Endothelial cell of umbilical vein (primary cell): ENCODE measurements at regions not wholly inside any gene's neighbourhood (a gene's known extent, or its start where the extent isn't known, plus 50 kb on each side); places are given as distances from the start of the nearest gene placed in this dataset.

ENCODE experiments used
- BruUV-seq: library from RNA; stranded (reverse); fragments of 400-500 nt; replicated peaks from 2 replicates; lab custom pipeline; 2021; lab: Mats Ljungman, UMichigan
- CTCF ChIA-PET: fragments of 300-600, 350-600 bp; sonication (Branson Sonifier 250); formaldehyde crosslinking; loops from one replicate; lab custom pipeline; 2021; ENCODE audit warnings: antibody characterized with exemption, inconsistent platforms; lab: Charles Lee
- POLR2A ChIA-PET: fragments of 300-600, 350-600 bp; sonication (Branson Sonifier 250); formaldehyde crosslinking; loops from one replicate; lab custom pipeline; 2021; ENCODE audit warnings: antibody characterized with exemption, inconsistent platforms; lab: Charles Lee
- DNase-seq: peaks from one replicate; pipeline ENCODE4 v3.0.0-alpha.2; 2011; ENCODE audit warnings: low read depth, low spot score
- FAIRE-seq: peaks from 2 replicates; lab custom pipeline; 2011; peaks lifted over from hg19 to GRCh38; lab: Jason Lieb, UNC
- H2AFZ ChIP-seq: 2 replicates; pipeline ENCODE4 v1.6.0; 2012; ENCODE audit warnings: low read depth, low read length, control low read depth, inconsistent platforms
- H3K27ac ChIP-seq: 2 replicates; pipeline ENCODE4 v1.5.1; 2011; ENCODE audit warnings: low read depth, mild to moderate bottlenecking, control low read depth, low read length, moderate library complexity; ENCODE audit not compliant: insufficient read depth
- H3K27me3 ChIP-seq, 2 experiments: 2 replicates each; pipeline versions ENCODE4 v1.6.0 to v1.6.1; 2011; ENCODE audit warnings: low read length in 2 of 2, mixed read lengths in 1 of 2; ENCODE audit not compliant: control insufficient read depth in 2 of 2, insufficient read depth in 2 of 2
- H3K36me3 ChIP-seq, 2 experiments: 2 replicates in 1 of 2; 3 replicates in 1 of 2; pipeline ENCODE4 v1.5.1; 2011; ENCODE audit warnings: low read length in 2 of 2, mild to moderate bottlenecking in 1 of 2, moderate library complexity in 1 of 2; ENCODE audit not compliant: control insufficient read depth in 2 of 2, insufficient read depth in 2 of 2; ENCODE audit errors: extremely low read depth in 1 of 2
- H3K4me1 ChIP-seq: 3 replicates; pipeline ENCODE4 v1.5.1; 2011; ENCODE audit warnings: mild to moderate bottlenecking, low read length; ENCODE audit not compliant: control insufficient read depth, insufficient read depth; ENCODE audit errors: extremely low read depth
- H3K4me2 ChIP-seq: 2 replicates; pipeline ENCODE4 v1.6.1; 2011; ENCODE audit warnings: low read length, control low read depth, mixed read lengths; ENCODE audit not compliant: insufficient read depth
- H3K4me3 ChIP-seq, 3 experiments: fragments of 200-600 bp in 1 of 3; sonication (generic), shearing (Covaris generic) in 1 of 3; replicated peaks in 1 of 3; 2 replicates each; pipeline ENCODE4 v1.5.1; 2011 to 2016; ENCODE audit warnings: control low read depth in 3 of 3, low read length in 3 of 3, mild to moderate bottlenecking in 2 of 3, inconsistent platforms in 1 of 3, low read depth in 1 of 3, moderate library complexity in 1 of 3; ENCODE audit not compliant: insufficient read depth in 1 of 3
- H3K79me2 ChIP-seq: 2 replicates; pipeline ENCODE4 v1.6.0; 2012; ENCODE audit warnings: low read length, inconsistent platforms; ENCODE audit not compliant: control insufficient read depth, insufficient read depth
- H3K9ac ChIP-seq: replicated peaks from 2 replicates; pipeline ENCODE3; 2011; ENCODE audit warnings: low read length, control low read depth; ENCODE audit not compliant: insufficient read depth; ENCODE audit errors: extremely low read depth
- H3K9me1 ChIP-seq: replicated peaks from 3 replicates; pipeline ENCODE4 v1.6.0; 2011; ENCODE audit warnings: mild to moderate bottlenecking, low read length; ENCODE audit not compliant: control insufficient read depth, insufficient read depth; ENCODE audit errors: extremely low read depth
- H3K9me3 ChIP-seq: replicated peaks from 2 replicates; pipeline ENCODE4 v1.5.1; 2012; ENCODE audit warnings: low read length, inconsistent platforms; ENCODE audit not compliant: control insufficient read depth, insufficient read depth
- H4K20me1 ChIP-seq: replicated peaks from 2 replicates; pipeline ENCODE3; 2011; ENCODE audit warnings: mild to moderate bottlenecking, low read length; ENCODE audit not compliant: control insufficient read depth, insufficient read depth; ENCODE audit errors: extremely low read depth
- CTCF ChIP-seq, 2 donors: IDR thresholded peaks; 1 replicate in 1 of 2; 2 replicates in 1 of 2; pipeline ENCODE4 v1.5.1; 2011; ENCODE audit warnings: low read length in 2 of 2, mild to moderate bottlenecking in 2 of 2, moderate library complexity in 2 of 2, control low read depth in 1 of 2, inconsistent platforms in 1 of 2, low read depth in 1 of 2; ENCODE audit not compliant: insufficient read depth in 1 of 2; ENCODE audit errors: extremely low read depth in 1 of 2
- EZH2 ChIP-seq: IDR thresholded peaks from 2 replicates; pipeline ENCODE4 v1.6.1; 2012; ENCODE audit warnings: borderline replicate concordance, low read depth, mild to moderate bottlenecking, moderate library complexity, low read length, inconsistent platforms; ENCODE audit not compliant: severe bottlenecking
- FOS ChIP-seq: IDR thresholded peaks from 2 replicates; pipeline ENCODE4 v1.6.1; 2011; ENCODE audit warnings: mild to moderate bottlenecking, low read length, moderate library complexity, borderline replicate concordance; ENCODE audit not compliant: insufficient read depth
- GATA2 ChIP-seq: IDR thresholded peaks from 2 replicates; pipeline ENCODE4 v1.7.0; 2011; ENCODE audit warnings: low read depth, mild to moderate bottlenecking, moderate library complexity, mixed read lengths, low read length; ENCODE audit not compliant: insufficient read length, insufficient read depth
- JUN ChIP-seq: IDR thresholded peaks from 2 replicates; pipeline ENCODE4 v1.6.1; 2011; ENCODE audit warnings: borderline replicate concordance, low read depth; ENCODE audit not compliant: insufficient read length, insufficient read depth
- MAX ChIP-seq: IDR thresholded peaks from 2 replicates; pipeline ENCODE4 v1.6.1; 2011; ENCODE audit not compliant: insufficient read depth, insufficient read length
- MYC ChIP-seq: IDR thresholded peaks from one replicate; pipeline ENCODE4 v1.6.1; 2011; ENCODE audit warnings: mild to moderate bottlenecking, low read depth, low read length
- POLR2A ChIP-seq: IDR thresholded peaks from 2 replicates; pipeline ENCODE4 v1.6.1; 2012; ENCODE audit warnings: low read depth, mild to moderate bottlenecking, control low read depth, low read length
- POLR2AphosphoS5 ChIP-seq: IDR thresholded peaks from 2 replicates; pipeline ENCODE4 v1.6.1; 2012; ENCODE audit warnings: low read depth, mild to moderate bottlenecking, control low read depth, low read length, moderate library complexity; ENCODE audit not compliant: insufficient read depth
- dilution Hi-C: fragments of 300-500 bp; cut with MboI; formaldehyde crosslinking; loops from one replicate; pipeline ENCODE4 v1.15.0; 2019; ENCODE audit warnings: low sequenced_read_pairs; ENCODE audit not compliant: extremely low pct_ligation_motif_present
- intact Hi-C: fragments of 100-400 bp; cut with micrococcal nuclease; formaldehyde crosslinking; loops from one replicate; pipeline ENCODE4 v1.10.0; 2022

DNA sequence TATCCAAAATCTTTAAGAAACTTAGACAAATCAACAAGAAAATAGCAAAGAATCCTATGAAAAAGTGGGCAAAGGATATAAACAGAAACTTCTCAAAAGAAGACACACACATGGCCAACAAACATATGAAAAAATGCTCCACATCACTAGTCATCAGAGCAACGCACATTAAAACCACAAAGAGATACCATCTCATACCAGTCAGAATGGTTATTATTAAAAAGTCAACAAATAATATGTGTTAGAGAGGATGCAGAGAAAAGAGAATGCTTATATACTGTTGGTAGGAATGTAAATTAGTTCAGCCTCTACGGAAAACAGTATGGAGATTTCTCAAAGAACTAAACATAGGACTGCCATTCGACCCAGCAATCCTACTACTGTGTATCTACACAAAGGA is 212.0 kb upstream of the DTNBP1 start:
- Histone ChIP-seq H3K4me2 (no peak overlapping the region), H3K9ac (no peak overlapping the region), H3K4me1 (peaks cover 37% of the 10 kb centered on the region), H3K79me2 (no peaks in the 10 kb centered on the region), H3K4me3 (no peak overlapping the region), H3K9me3 (no peaks in the 10 kb centered on the region), H3K9me1 (no peaks in the 10 kb centered on the region), H4K20me1 (no peaks in the 10 kb centered on the region), H3K27ac (no peak overlapping the region), H3K27me3 (no peaks in the 10 kb centered on the region), H2AFZ (no peak overlapping the region), H3K36me3 (no peaks in the 10 kb centered on the region)
- no TSS peak for BruUV-seq
- FAIRE-seq (no peak), DNase-seq (no peak)
- ChIA-PET POLR2A (no interaction called here), CTCF (interaction anchor here (1.0 kb wide), 1 partner anchor 19 kb away, joined by 6 read pairs; no protein-coding TSS in a partner anchor)
- dilution Hi-C loops: no loop called here
- TF ChIP-seq JUN (no peak), FOS (no peak), CTCF (IDR thresholded peaks at IDR 0.05; ENCODE audit: extremely low read depth in 1 of 2, insufficient read depth in 1 of 2, low read depth in 1 of 2, low read length in 2 of 2) (no peak), MYC (no peak), MAX (no peak)
- intact Hi-C loops: loop anchor here (5.0 kb wide), 1 partner anchor 183 kb away; no protein-coding TSS in a partner anchor

DNA sequence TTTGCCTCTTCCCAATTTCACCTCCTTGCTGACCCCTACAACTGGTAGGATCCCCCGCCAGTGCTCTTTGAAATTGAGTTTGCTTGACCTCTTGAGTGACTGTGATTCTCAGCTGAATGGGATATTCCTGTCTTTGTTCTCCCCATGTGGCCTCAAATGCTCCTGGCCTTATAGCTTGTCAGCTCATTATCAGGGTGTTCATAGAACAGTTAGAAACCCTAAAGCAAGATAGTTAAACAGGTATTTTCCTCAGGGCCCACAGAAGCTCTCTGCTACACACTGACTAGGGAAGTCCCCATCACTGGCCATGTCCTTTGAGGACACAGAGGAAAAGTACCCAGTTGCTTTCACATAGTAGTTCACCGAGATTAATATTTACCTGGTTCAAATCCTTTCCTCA is 211.5 kb upstream of the DTNBP1 start:
- ChIA-PET CTCF (interaction anchor here (1.0 kb wide), 1 partner anchor 19 kb away, joined by 6 read pairs; no protein-coding TSS in a partner anchor), POLR2A (no interaction called here)
- H4K20me1 ChIP-seq: no peaks in the 10 kb centered on the region
- H3K4me2 ChIP-seq: no peak overlapping the region
- dilution Hi-C loops (no loop called here), intact Hi-C loops (loop anchor here (5.0 kb wide), 1 partner anchor 182 kb away; no protein-coding TSS in a partner anchor)
- no peak overlapping the region for H3K9ac ChIP-seq
- no peaks in the 10 kb centered on the region for H3K9me3 ChIP-seq
- H3K4me1 ChIP-seq: peaks cover 35% of the 10 kb centered on the region
- H3K27me3 ChIP-seq: no peaks in the 10 kb centered on the region
- no peak overlapping the region for H2AFZ ChIP-seq
- FAIRE-seq: no peak
- no TSS peak for BruUV-seq
- TF ChIP-seq JUN: no peak
- TF ChIP-seq FOS: no peak
- no peak for TF ChIP-seq POLR2AphosphoS5
- TF ChIP-seq POLR2A: no peak
- TF ChIP-seq CTCF (IDR thresholded peaks at IDR 0.05; ENCODE audit: extremely low read depth in 1 of 2, insufficient read depth in 1 of 2, low read depth in 1 of 2, low read length in 2 of 2): no peak
- no peak for TF ChIP-seq MYC
- TF ChIP-seq EZH2: no peak
- TF ChIP-seq GATA2: no peak
- no peak for TF ChIP-seq MAX
- H3K27ac ChIP-seq: no peak overlapping the region
- no peaks in the 10 kb centered on the region for H3K79me2 ChIP-seq
- no peaks in the 10 kb centered on the region for H3K36me3 ChIP-seq
- no peak for DNase-seq
- no peak overlapping the region for H3K4me3 ChIP-seq
- no peaks in the 10 kb centered on the region for H3K9me1 ChIP-seq
